NCI-H1436 treated with DMSO at 0.1 percent for 48 hours (cell line): ENCODE measurements at regions not wholly inside any gene's neighbourhood (a gene's known extent, or its start where the extent isn't known, plus 50 kb on each side); places are given as distances from the start of the nearest gene placed in this dataset.

Source experiments
- DNase-seq: peaks from one replicate; lab custom pipeline; 2025; lab: John Stamatoyannopoulos, UW

DNA sequence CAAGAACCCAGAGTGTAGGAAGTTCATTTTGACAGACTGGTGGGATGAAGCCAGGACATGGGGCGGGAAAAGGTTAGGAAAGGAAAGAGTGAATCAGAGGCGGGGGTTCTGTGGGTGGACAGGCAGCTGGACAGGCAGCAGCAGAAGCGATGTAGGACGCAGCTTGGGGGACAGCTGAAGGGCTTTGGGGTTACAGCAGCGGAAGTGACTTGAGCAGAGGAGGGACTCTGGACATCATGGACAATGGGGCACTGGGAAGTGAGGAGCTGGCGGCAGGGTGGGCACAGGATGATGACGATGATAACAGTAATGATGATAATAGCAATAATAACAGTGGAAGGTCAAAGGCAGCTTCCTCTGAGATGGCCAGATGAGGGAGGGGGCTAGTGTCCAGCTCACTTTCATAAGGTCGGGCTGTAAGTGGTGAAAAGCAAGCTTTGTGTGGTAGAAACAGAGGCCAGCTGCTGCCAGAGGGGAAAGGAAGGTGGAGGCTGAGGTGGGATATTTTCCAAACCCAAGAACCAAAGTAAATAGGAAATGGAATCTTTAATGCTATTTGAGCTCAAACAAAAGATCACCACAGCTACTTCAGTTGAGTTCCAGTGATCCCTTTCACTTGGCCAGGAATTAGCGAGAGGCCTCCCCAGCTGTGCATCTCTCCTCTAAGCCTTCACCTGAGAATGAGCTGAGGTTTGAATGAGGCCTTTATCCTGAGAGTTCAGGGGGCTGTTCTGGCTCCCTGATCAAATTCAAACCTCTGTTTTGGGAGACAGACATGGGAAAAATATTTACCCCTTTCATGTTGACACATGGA, 433.5 kb downstream of the DHX35 start:
- no peak for DNase-seq

DNA sequence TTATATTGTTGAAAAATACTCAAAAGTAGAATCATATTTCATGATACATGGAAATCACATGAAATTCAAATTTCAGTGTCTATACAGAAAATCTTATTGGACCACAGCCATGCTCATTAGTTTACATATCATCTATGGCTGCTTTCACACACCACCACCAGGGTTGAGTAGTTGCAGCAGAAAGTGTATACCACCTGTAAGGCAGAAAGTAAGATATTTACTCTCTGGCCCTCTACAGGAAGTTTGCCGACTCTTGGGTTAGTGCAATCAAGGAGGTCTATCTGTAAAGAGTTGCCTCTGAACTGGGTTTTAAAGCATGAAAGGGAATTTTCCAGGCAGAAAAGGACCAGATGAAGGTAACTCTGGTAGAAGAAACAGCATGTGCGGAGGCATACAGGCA, 432.3 kb downstream of the DHX35 start:
- no peak for DNase-seq

DNA sequence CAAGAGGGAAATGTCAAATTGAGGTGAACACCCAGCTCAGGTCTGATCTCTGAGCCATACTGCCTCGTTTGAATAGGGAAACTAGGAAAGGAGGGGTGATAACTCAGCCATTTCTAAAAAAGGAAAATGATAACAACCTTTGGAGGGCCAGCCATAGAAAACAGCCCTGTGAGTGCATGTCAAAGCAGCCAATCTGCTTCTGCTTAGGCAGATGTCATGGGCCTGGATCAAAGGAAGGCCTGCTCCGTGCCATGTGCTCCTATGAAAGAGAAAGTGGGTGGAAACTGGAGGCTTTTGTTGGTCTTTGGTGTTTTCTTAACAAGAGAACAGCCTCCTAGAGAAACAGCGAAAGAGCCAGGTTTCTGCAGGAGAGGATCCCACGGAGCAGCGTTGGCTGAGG, 428.0 kb downstream of the DHX35 start:
- DNase-seq, result no peak

DNA sequence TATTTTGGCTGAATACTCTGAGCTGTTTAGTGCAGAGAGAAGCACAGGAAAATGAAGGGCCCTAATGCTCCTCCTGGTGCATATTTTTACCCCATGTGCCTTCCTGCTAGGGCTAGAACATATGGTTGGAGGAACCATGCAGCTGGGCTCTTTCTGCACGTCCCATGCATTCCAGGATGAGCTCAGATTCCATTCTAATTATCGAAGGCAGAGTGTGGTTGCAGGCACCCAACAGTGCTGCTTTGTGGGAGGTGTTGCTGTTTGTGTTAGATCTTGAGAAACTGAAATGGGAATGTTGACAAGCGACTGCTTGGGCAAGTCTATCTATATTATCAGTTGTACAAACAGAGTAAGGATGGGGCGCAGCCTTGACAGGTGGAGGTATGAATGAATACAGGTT, 419.5 kb downstream of the DHX35 start:
- DNase-seq, result no peak

DNA sequence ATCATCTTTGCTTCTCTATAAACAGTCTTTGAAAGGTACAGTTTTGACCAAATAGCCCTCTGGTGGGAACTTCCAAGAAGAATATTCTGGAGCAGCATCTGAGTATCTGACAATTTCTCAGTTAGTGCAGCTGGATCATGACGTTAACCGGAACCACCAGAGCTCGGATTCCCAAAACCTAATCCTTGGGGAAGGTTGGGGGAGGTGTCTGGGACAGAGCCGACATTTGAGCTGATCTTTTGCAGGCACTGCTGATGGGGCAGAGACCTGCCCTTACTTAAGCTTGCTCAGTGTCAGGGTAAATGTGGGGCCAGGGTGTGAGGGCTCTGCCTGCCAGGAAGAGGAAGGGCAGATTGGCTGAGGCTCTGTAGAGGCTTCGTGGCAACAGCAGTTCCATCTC, 416.6 kb downstream of the DHX35 start:
- no peak for DNase-seq

DNA sequence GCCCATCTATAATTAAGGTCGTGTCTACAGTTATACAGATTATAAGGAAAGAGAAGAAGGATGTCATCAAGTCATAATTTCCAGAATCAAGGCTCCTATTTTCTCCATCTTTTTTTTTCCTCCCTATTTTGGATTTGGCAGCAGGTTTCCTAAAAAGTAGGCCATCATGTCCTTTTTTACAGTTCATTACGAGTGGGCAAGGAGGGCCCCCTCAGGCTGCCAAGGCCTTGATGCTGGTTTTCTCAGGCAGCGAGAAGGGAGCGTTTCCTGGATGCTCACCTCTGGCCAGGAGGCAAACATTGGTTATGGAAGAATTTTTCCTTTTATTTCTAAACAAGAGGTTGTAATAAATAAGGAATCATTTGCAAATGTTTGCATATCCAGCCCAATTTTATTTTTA, 414.6 kb downstream of the DHX35 start:
- no peak for DNase-seq

DNA sequence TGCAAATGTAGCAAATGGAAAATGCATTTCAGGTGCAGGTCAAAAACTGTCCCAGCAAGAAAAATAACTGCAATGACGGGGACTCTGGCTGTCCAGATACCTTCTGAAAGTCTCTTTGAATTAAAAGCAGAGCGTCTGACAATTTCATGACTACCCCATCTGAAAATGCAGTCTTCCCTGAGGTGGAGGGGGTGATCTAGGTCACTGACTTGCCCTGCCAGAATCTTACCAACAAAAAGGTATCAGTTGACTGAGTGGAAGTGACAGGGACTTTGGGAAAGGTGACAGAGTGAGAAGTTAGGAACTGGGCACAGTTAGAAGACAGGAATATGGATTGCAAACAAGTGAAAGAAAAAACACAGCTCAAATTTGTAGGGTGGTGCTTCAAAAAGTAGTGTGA, 402.2 kb downstream of the DHX35 start:
- DNase-seq, result no peak

DNA sequence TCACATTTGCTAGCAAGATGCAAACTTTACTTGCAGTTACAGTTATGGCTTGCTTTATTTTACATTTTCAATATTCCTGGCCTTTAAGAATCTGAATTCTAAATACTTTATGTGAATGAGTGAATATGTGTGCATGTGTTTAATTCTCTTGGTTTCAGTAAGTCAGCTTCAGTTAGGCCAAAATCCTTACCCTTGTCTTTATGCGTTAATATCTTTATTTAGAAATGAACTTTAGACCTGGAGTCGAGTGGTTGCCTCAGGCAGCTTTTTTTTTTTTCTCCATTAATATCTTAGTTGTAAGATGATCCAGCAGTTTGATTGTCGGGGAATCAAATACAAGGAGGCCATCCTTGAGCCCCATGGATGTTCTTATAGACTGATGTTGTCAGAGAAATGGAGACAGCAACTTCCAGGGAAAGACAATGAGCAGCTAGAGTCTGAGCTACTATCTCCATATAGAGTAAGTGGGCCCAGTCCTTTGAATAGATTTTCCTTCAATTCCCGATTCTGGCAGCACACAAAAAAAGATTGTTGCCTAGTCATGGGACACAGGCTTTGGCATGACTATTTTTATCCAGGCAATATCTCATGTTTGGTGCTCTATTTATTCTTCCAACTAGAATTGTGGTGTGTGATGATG, 398.0 kb downstream of the DHX35 start:
- no peak for DNase-seq

DNA sequence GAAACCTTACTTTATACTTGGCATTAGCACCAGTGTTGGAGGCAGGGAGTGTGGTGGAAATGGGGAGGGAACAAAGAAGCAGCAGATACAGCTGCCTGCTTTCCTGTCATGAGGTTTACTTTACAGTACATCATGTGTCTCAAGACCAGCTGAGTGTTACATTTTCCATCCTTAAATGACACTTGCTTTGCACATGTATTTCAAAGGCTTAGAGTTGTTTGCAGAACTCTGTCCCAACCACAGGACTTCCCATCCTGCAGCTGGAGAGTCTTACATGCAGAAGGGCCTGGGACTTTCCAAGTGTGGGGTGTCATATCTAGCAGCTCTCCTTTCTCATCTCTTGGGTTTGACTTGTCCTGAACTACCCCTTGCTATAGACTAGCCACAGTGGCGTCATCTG, 395.9 kb downstream of the DHX35 start:
- DNase-seq, result no peak

DNA sequence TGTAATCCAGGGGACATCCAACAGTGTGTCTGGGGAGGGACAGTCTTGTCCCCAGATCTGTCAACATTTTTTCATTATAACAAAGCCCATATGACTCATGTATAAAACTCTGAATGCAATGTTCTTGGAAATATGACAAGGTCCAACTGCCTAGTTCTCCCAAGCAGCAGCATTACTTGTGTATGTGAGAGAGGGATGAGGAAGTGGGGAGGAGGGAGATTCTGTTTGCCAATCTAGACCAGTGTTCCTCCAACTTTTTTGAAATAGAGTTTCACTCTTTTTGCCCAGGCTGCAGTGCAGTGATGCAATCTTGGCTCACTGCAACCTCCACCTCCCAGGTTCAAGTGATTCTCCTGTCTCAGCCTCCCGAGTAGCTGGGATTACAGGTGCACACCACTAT, 394.8 kb downstream of the DHX35 start:
- no peak for DNase-seq

DNA sequence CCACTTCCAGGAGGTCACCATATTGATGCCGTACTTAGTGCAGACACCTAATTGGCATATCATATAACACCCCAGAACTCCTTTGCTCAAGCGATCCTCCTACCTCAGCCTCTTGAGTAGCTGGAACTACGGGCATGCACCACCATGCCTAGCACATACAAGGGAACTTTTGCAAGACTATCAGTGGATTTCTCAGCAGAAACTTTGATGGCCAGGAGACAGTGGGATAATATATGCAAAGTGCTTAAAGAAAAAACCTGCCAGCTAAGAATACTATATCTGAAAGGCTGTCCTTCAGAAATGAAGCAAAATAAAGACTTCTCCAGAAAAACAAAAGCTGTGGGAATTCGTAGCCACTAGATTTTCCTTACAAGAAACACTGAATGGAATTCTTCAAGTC, 387.1 kb downstream of the DHX35 start:
- no peak for DNase-seq

DNA sequence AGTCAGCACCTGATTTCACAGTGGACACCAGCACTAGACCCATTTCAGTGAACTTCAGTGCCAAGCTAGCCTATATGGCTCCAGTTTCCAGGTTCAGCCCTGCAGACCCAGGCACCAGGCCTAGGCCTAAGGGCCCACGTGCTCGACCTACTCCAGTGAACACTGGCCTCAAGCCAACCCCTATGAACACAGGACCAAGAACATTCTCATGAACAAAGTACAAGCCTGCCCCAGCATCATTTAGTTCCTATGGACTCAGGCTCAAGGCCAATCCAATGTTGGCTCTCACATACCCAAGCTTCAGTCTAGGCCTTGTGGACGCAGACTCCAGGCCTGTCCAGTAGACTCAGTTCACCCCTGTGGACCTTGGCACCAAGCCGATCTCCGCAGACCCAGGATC, 385.5 kb downstream of the DHX35 start:
- DNase-seq, result no peak

DNA sequence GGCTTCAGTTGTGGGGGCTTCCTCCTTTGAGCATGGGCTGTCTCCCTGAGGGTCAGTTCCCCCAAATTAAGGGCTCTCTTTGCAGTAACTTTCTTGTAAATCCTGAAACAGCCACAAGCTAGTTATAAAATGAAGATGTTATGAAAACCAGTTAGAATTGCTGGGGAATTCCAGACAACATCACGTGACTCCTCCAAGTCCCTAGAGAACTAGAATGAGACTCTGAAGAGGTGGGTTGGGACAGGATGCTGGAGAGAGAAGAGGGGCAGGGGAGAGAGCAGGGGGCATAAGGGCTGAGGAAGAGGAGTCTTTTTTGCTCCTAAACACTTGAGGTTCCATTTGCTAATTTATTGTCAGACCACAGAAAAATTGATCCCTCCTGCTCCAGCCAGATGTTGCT, 380.3 kb downstream of the DHX35 start:
- no peak for DNase-seq

DNA sequence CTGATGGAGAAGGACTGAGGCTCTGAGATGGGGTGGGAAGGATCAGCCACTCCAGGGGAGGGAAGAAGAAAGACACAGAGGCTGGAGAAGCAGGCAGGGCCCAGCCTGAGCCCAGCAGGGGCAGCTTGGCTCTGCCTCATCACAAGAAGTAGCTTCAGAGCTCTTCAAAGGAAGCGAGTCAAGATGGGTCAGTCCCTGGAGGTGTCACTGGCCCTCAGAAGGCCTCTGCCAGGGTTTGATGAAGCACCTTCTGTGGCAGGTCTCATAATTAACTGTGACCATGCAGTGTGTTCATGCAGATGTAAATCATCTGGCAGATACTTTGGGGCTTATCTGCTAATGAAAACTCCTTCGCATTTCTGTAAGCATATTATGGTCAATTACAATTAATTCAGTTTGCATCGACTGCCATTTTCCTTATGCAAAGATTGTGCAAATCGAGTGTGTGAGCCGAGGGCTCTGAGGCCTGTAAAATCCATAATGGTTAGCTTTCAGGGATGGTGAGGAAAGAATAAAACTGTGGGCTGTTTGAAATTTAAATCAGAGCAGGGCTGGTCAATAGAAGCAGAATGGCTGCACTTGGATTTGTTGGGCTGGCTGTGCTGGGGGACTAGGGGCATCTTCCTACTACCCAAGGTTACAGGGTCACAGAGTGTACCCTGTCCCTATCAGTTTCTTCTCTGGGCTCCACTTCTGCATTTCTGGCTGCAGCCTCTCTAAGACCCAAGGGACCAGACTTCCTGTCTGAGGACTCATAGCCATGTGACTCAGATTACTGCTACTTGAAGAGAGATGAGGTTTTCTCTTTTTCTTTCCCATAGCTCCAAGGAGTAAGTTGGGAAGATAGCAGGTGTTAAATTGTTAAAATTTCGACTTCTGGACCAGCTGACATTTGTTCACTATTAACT, 376.6 kb downstream of the DHX35 start:
- no peak for DNase-seq

DNA sequence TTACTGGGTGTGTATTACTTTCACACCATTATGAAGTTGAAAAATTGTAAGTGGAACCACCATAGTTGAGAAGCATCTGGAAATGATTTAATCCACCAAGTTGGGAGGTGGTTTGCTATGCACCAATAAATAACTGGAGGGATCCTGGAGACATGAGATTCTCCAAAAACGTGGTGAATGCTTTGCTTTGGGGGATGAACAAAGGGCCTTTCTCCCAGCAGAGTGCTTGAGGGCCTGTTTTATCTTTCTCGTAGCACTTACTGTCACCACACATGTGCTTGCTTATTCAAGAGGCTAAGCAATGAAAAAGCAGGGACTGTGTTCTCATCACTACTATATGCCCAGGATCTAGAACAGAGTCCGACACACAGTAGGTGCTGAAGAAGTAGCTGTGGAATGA, 371.1 kb downstream of the DHX35 start:
- DNase-seq, result no peak

DNA sequence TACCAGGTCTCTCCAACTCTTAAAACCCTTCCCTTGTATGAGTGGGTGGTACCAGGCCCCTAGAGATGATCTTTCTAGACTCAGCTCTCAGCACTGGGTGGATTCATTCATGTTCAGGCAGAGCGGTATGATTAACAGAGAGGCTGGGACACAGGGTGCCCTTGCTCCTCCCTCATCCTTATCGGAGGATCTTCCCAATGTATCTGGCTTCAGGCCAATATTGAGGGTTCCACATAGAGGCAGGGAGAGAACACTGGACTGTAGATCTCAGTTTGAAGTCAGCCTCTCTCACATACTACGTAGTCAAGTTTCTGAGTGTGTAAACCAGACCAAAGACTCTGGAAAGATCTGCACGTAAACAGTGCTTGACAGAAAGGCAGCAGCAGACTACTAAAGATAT, 366.2 kb downstream of the DHX35 start:
- DNase-seq, result no peak

DNA sequence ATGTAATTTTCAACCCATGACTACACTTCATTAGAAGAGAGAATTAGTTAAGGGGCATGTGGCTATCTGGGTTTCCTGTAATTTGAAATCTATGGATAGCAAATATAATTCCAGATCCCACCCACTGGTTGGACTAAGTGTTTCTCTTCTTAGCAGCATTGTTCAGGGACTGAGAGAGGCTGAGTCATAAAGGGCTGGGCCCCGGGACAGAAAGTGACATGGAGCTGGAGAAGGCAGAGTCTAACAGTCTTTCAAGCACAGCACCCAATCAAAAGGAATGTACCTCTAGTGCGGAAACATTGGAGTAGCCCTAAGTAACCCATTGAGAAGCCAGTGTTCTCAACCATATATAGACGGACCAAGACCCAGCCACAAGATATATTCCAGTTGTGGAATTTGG, 363.9 kb downstream of the DHX35 start:
- no peak for DNase-seq

DNA sequence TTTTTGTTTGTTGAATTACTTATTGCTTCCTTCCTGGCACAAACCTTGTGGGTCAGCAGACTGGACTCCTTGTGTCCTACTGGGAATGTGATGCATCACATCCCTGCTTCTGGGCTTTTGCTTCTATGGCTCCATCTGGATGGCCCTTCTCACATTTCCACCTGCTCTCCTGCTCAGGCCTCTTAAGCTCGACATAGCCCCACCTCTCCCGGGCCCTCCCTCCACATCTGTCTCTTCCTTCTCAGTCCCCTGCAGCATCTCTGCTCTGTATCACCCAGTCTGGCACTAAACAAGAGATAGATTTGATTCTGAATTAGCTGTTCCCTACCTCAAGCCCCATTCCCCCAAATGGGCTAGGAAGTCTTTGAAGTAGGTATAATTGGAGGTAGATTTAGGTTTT, 356.8 kb downstream of the DHX35 start:
- DNase-seq, result no peak

DNA sequence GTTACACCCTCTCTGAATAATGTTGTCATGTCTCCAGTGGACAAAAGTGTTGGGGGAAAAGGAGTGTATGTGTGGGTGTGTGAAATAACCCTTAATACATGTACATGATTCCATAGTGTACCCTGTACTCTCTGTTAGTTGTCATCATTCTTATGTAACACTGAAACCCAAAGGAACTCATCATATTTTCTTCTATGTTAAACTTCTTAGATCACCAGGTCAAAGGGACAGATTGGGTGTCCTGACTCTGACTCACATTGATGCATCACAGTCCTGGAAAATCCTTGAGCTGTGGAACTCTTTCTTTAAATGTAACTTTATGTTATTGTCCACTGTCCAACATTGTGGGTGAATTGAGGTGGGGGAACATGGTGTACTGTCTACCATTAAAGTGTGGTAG, 350.5 kb downstream of the DHX35 start:
- DNase-seq, result no peak

DNA sequence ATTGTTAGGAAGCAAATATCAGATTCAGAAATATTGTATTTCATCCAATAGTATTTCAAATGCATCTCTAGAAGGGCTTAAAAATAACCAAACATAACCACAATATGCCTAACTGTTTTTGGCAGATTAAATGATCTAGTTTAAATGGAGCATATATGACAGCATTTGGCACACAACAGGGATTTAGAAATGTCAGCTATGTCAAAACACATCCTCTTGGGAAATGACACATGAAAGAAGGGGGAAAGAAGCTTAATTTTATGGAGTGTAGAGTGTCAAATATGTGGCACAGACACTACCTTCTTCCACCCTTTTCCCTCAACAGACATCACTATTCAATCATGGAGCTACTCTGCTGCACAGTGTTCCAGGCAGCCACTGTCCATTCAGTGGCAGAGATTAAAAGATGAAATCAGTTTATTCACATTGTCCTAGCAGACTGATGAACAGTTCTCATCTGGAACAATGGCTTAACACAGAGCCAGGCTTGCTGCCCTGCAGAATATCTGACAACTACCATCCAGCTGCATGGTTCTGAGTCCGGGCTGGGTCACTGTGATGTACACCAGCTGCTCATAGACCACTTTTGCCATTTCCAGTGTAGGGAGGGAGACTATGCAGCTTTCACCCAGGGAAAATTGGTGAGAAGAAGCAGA, 349.8 kb downstream of the DHX35 start:
- no peak for DNase-seq

DNA sequence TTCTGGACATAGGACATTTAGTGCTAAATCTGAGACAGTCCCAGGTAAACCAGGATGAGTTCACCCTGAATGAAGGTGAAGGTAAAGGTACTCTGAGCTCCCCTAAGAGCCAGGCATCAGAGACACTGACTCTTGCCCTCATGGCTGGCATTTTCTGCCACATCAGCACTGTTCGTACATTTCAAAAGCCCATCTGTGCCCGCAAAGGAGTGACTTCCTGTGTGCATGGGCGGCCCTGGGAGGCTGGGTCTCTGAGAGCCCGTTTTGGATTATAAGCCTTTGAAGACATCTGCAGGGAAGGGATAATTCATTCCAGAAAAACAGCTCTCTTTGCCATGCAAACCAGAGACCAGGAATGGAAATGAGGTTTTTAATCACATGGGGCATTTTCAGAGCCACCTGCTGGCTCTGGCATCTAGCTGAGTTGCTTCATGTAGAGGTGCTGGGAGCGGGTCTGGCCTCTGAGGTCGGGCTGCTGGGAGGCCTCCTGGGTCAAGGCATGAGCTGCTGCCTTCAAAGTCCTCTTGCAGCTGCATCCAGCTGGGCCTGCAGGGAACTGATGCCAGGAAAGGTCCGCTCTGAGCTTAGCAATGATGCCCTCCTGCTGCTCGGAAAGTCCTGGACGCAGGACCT, 348.3 kb downstream of the DHX35 start:
- DNase-seq, result no peak

DNA sequence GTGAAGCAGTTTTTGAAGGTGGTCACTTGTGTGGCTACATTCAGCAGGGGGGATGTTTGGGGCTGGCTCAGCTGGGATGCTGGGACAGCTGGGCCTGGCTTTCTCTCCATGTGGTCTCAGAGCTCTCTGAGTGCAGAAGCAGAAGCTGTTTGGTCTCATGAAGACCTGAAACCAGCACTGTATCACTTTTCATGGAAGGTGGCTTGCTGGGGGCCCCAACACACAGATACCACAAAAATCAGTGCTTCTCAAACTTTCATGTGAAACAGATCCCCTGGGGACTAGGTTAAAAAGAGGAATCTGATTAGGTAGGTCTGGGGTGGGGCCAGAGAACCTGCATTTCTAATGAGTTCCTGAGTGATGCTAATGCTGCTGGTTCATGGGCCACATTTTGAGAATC, 347.3 kb downstream of the DHX35 start:
- no peak for DNase-seq
